ENCODE measurements at regions not wholly inside any gene's neighbourhood (a gene's known extent, or its start where the extent isn't known, plus 50 kb on each side); places are given as distances from the start of the nearest gene placed in this dataset.
"Not testable (repeated sequence)": the region's sequence is repeated elsewhere in the genome, so short reads cannot be mapped to it uniquely, and the experiment has no call there.

DNA sequence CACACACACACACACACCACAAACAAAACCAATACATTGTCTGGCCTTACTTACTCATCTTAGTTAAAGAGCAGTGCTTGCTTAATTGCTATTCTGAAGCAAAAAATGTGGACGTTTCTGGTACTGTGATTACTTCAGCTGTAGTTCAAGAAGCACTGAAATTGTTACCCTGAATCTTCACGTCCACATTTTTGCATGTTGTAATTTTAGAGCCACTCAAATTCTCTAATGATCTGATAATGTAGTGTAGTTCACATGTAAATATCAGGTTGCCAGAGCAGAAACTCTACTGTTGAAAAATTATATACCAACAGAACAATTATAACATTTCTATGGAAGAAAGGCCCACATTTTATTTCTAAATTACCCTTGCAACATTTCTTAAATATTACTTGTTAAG lies 1451.1 kb downstream of the GATA3 start:
- no peak for DNase-seq

GRCh38 chr10:9508606-9509005 lies 1454.1 kb downstream of the GATA3 start:
- DNase-seq = no peak

DNA sequence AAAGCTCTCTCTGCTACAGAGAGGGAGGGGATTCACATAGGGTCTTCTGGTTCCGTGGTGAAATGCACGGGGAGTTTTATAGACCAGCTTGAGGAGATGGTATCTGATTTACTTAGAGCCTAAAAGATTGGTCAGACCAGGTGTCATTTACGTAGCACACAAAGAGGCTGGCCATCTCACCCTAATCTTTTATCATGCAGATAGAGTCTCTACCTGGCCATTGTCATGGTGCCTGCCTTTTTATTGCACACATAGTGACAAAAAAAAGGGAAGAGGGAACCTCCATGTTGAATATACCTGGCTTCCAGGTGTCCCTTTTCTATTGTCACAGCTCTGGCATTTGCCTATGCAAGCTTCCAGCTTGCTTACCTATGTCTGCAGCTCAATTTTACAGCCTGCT lies 1456.1 kb downstream of the GATA3 start:
- DNase-seq = no peak

DNA sequence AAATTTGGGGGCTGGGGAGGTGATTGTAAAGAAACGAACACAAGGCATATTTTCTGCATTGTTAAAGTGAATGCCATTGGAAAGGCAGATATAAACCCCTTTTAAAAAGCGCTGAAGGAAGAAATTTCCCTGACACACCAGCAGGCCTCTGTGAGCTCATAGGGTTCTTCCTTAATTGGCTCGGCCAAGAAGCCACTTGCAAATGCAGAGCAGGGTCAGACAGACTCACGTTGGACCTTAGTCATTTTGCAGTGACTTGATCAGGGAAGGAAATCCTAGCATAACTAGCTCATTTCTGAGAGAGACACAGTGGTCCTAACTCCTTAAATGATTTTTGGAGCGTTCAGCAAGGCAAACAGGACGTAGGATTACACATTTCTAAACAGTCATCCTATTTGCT lies 1461.4 kb downstream of the GATA3 start:
- DNase-seq = no peak

DNA sequence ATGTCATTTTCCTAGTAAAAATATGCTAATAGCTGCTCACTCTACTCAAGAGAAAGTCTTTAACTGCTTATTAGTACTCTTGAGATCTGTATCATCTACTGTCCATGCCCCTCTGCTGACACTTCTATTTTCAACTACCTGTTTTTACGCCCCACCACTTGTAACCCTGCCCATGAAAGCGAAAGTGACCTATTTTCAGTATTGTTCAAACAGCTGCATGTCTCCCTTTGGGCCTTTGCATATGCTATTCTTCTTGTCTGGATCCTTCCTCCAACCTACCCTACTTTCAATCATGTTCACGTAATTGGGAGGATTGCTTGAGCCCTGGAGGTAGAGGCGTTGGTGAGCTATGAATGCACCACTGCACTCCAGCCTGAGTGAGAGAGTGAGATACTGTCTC lies 1481.3 kb downstream of the GATA3 start:
- DNase-seq = no peak

- no peak for DNase-seq
Measured at GRCh38 chr10:9545073-9545472, 1472.6 kb upstream of the CELF2 start.

DNA sequence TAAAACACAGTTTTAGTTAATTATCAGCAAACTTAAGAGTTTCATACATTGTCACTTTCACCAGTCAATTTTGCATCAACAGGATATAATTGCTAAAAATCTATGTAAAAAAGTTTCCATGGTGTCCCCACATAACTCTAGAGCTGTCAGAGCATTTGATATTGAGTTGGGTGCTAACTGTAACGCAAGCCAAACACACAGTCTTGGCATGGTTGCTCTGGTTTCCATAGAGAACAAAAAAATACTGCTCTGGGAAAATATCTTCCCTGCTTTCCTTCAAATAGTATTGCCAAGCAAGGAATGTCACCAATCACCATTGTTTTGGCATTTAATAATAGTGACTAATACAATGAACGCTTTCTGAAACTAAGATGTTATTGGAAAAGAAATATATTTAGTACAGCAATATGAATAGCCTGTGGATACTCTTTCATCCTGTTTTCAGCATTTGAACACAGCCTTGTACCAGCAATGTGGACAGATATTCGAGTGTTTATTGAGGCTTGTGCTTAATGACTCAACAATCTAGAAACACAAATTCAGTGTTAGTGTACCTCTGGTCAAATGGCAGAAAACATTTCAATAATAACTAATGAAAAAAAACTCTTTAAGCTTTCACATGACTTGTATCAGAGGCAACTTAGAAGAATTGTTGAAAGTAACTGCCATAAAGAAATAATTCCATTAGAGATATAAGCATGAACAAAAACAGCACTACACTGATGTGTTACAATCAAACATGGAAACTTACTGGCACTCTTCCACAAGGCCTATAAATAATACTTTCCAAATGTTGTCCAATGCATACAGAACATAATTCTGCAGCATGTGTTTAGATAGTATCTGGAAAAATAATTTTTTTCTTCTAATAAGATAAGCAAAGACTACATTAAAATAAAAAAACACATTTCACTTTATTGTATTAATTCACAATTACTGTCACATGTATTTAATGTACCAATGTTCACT lies 1469.5 kb upstream of the CELF2 start:
- DNase-seq = no peak

DNA sequence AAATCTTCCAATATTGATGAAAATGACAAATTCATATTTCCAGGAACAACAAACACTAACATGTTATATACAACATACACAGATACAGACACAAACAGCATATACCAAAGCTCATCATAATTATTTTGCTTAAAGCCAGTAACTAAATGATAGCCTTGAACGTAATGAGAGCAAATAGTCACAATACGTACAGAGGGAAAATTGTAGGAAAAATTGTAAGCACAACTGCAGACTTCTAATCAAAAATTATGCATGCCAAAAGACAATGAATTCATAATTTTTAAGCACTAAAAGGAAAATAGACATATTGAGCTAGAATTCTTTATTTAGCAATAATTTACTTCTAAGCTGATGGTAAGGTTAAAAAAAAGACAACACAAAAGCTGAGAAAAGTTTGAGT lies 1466.9 kb upstream of the CELF2 start:
- DNase-seq = no peak

GRCh38 chr10:9554321-9554720 lies 1463.4 kb upstream of the CELF2 start:
- no peak for DNase-seq

- DNase-seq = no peak
Measured at GRCh38 chr10:9560976-9561375, 1456.7 kb upstream of the CELF2 start.

DNA sequence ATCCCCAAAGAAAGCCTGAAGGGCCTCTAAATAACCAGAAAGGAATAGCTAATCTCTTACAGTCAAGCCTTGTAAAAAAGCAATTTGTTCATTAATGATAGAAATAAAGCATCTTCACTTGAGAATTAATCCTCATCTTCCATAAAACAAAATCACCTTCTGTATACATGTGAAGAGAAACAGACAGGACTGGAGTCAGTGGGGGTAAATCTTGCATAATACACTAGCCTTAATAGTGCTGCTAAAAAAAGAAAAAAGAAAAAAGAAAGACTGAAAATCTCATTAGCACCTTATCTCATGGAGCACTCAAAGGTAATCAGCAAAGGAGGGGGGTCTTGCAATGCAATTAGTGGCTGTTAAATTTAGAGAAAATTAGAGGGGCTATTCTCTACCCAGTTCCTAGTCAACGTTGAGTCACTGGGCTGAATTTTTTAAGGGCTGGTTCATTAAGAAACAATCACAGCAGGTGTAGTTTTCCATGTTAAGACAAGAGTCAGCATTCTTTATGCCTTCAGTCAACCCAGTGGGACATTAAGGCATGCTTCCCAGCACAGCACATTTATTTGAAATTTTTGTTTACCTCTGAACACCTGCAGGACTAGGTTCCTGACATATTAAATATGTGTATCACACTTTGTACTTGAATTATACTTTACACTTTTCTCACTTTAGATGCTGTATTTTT lies 1455.7 kb upstream of the CELF2 start:
- DNase-seq = no peak

DNA sequence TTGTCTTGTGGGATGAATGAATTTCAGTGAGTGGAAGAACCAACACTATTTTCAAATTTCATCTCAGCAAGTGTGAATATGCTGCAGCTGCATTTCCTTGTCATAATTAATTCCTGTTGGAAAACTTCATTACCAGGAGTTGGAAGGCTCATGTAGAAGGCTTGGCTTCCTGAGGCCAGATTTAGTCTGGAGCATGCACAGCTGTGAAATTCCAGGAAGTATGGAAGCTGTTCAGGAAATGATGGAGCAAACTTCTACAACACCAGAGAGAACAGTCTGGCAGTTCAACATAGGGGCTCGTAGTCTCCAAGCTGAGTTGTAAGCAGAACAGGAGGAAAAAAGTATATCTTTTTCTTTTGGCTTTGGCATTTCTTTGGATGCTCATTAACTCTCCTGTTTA lies 1439.9 kb upstream of the CELF2 start:
- DNase-seq = no peak

GRCh38 chr10:9579110-9579705 lies 1438.5 kb upstream of the CELF2 start:
- no peak for DNase-seq

GRCh38 chr10:9582803-9583202 lies 1434.9 kb upstream of the CELF2 start:
- not testable (repeated sequence) for DNase-seq

GRCh38 chr10:9596368-9596920 lies 1421.2 kb upstream of the CELF2 start:
- no peak for DNase-seq

DNA sequence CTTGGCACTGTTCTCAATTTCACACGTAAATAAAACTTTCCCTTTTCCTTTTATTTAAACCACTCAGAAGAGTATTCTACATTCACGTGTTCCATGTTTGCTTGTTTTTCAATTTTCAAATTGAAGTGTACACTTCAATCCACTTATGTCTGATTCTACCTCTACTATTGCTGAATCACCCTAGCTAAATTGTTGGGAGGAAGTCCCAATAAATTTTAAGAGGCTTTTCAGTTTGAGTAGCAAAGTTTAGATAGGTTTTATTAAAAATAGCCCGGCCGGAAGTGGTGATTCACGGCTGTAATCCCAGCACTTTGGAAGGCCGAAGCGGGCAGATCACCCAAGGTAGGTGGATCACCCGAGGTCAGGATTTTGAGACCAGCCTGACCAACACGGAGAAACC lies 1414.7 kb upstream of the CELF2 start:
- DNase-seq = no peak

GRCh38 chr10:9603972-9604371 lies 1413.7 kb upstream of the CELF2 start:
- DNase-seq = no peak

- no peak for DNase-seq
Measured at GRCh38 chr10:9605231-9605630, 1412.4 kb upstream of the CELF2 start.

DNA sequence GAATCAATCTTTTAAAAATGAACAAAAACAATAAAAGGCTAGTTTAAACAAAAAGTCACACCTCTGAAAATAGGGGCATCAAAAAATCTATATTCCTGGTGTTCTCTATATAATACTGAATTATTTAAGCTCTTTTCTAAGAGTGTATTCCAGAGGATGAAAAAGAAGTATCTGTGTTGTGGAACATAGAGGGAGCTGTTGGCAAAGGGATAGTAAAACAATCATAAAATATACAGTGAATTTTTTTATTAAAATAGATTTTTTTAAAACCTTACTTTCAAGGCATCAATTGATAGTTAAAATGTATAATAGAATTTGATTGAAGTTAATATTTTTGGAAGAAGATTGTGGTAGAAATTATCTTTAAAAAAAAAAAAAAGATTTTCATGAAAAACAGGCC lies 1409.1 kb upstream of the CELF2 start:
- no peak for DNase-seq

- DNase-seq = no peak
Measured at GRCh38 chr10:9613338-9614075, 1404.2 kb upstream of the CELF2 start.

DNA sequence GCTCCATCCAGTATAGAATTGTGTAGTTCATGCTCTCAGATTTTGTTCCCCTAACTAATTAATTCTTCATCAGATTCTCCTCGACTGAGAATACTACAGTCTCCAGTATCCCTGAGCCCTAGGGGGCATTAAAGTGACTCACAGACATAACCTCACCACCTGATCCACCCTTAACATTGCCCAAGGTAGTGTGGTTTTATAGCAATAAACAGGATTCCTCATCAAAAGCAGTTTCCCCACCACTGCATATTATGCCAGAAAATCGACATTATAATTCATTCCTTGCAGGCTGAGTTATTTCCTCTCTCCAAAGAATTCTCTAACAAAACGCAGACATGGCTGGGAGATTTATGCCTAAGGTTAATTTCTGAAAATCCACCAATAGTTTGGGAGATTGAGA lies 1402.5 kb upstream of the CELF2 start:
- no peak for DNase-seq

DNA sequence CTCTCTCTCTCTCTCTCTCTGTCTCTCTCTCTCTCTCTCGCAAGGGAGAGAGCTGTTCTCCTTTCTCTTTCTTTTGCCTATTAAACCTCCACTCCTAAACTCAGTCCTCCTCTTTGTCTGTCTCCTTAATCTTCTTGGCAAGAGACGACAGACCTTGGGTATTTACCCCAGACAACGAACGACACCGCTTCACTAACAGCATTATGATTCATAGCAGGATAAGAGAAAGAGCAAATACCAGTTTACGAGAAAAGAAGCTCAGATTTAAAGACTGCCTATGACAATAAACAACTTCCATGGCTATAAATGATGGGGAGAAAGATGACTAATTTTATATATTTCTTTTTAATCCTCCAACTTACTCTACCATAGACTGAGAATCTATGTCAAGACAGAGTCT lies 1396.5 kb upstream of the CELF2 start:
- no peak for DNase-seq

DNA sequence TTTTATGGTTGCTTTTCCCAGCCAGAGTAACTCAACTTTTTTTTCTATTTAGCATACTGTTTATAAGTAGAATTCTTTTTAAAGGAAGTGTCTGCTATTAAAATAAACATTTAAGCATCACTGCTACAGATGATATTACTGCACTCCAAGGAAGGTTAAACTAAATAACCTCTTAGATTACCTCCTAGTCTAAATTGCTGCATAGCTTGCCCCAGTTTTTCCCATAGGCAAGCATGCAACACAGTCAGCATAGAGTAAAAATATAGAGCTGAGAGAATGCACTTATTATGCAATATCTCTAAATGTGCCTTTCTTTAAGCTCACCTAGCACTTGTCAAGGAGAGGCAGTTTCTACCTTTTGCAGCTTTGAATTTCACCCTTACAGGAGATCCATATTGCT lies 1392.4 kb upstream of the CELF2 start:
- DNase-seq = no peak
